ENCODE measurements at regions not wholly inside any gene's neighbourhood (a gene's known extent, or its start where the extent isn't known, plus 50 kb on each side); places are given as distances from the start of the nearest gene placed in this dataset.
A peak's percentile ranks its signal among the peaks of the same experiment; 100 is the strongest.

DNA sequence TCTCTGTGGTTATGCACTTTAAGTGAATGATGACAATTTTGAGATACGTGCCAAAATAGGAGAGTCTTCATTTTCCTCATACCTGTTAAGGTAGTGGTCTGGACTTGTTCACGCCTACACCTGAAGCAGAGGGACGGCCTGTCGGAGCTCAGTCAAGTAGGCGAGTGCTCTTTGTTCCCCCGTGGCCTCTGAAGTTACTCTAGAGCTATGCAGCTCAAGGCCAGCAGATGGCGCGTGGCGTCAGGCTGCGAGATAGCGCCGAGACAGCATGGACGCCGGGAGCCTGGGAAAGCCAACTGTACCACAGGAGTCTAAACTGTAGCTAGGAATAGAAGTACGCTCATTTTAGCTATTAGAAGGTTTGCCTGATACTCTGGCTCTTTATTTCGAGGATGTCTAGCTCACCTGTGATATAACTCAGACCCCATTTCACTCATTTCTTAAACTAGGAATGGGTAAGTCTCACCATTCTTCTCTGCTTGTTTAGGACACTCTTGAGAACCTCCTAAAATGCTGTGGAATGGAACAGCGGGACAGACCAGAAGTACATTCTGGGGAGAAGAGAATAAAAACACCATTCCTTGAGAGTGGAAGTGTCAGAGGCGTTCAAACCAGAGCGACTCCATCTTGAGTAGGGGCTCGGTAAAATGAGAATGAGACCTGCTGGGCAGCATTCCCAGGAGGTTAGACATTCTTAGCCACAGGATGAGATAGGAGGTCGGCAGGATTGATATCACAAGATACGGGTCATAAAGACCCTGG is 267.4 kb upstream of the HMGA2 start:
- Mint-ChIP-seq H3K27me3 (ENCODE audit: low read depth) (peaks cover 4% of the 10 kb centered on the region), H3K36me3 (ENCODE audit: low read depth) (peaks cover 15% of the 10 kb centered on the region), H3K27ac (peak overlapping the region in 2 of 3 experiments; percentile 27 to 72), H3K4me3 (no peak overlapping the region), H3K4me1 (peaks cover 19% of the 10 kb centered on the region), H3K9me3 (peaks cover 14% of the 10 kb centered on the region)
- TF ChIP-seq, protein P1, sequence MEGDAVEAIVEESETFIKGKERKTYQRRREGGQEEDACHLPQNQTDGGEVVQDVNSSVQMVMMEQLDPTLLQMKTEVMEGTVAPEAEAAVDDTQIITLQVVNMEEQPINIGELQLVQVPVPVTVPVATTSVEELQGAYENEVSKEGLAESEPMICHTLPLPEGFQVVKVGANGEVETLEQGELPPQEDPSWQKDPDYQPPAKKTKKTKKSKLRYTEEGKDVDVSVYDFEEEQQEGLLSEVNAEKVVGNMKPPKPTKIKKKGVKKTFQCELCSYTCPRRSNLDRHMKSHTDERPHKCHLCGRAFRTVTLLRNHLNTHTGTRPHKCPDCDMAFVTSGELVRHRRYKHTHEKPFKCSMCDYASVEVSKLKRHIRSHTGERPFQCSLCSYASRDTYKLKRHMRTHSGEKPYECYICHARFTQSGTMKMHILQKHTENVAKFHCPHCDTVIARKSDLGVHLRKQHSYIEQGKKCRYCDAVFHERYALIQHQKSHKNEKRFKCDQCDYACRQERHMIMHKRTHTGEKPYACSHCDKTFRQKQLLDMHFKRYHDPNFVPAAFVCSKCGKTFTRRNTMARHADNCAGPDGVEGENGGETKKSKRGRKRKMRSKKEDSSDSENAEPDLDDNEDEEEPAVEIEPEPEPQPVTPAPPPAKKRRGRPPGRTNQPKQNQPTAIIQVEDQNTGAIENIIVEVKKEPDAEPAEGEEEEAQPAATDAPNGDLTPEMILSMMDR (IDR thresholded peaks at IDR 0.05; ENCODE audit: unreplicated experiment in 3 of 3) = peak; percentile 89 to 93 (median 93)

DNA sequence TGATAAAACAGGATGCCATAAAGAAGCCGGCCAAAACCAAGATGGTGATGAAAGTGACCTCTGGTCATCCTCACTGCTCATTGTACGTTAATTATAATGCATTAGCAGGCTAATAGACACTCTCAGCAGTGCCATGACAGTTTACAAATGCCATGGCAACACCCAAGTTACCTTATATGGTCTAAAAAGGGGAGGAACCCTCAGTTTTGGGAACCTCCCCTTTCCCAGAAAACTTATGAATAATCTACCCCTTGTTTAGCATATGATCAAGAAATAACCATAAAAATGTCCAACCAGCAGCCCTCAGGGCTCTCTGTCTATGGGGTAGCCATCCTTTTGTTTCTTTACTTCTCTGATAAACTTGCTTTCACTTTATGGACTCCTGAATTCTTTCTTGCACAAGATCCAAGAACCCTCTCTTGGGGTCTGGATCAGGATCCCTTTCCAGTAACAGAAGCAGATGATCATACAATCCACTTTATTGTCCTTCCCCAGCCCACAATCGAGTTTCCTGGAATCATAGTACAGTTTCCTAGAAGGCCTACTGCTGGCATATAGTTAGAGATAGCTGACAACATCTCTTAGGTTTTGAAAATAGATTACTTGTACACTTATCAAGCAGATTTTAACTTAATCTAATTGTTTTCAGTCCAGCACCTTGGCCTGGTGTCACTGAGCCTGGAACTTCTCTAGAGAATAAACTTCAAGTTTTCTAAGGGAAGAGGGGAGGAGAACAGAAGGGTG is 266.7 kb upstream of the HMGA2 start:
- H3K4me1 Mint-ChIP-seq = peaks cover 19% of the 10 kb centered on the region
- peaks cover 15% of the 10 kb centered on the region for H3K36me3 Mint-ChIP-seq (ENCODE audit: low read depth)
- TF ChIP-seq, protein P1 (IDR thresholded peaks at IDR 0.05; ENCODE audit: unreplicated experiment in 3 of 3) = no peak
- H3K27me3 Mint-ChIP-seq (ENCODE audit: low read depth) = peaks cover 4% of the 10 kb centered on the region
- H3K4me3 Mint-ChIP-seq = no peak overlapping the region
- peak overlapping the region in 1 of 3 experiments; percentile 23 for H3K27ac Mint-ChIP-seq
- H3K9me3 Mint-ChIP-seq = peaks cover 14% of the 10 kb centered on the region

DNA sequence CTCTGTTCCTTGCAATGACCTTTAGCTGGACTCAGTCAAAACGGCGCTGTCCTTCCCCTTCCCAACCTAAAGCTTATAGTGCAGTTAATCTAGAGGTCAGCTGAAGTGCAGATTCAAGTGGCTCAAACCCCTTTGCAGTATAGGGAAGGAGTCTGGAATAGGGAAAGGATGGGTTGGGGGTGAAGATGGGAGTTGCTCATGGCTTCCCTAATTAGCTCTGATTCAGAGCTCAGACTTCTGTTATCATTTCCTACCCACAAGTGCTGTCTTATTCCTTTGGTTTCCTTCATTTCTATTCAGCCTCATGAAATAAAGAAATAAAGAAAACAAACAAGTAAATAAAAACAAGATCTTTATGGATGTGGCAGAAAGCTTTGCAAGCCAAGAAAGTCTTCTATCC is 264.0 kb upstream of the HMGA2 start:
- peaks cover 15% of the 10 kb centered on the region for H3K36me3 Mint-ChIP-seq (ENCODE audit: low read depth)
- TF ChIP-seq, protein P1 (IDR thresholded peaks at IDR 0.05; ENCODE audit: unreplicated experiment in 3 of 3) = no peak
- H3K27me3 Mint-ChIP-seq (ENCODE audit: low read depth) = peaks cover 4% of the 10 kb centered on the region
- peaks cover 27% of the 10 kb centered on the region for H3K4me1 Mint-ChIP-seq
- no peak overlapping the region for H3K4me3 Mint-ChIP-seq
- peak overlapping the region in 1 of 3 experiments; percentile 63 for H3K27ac Mint-ChIP-seq
- H3K9me3 Mint-ChIP-seq = peaks cover 12% of the 10 kb centered on the region

DNA sequence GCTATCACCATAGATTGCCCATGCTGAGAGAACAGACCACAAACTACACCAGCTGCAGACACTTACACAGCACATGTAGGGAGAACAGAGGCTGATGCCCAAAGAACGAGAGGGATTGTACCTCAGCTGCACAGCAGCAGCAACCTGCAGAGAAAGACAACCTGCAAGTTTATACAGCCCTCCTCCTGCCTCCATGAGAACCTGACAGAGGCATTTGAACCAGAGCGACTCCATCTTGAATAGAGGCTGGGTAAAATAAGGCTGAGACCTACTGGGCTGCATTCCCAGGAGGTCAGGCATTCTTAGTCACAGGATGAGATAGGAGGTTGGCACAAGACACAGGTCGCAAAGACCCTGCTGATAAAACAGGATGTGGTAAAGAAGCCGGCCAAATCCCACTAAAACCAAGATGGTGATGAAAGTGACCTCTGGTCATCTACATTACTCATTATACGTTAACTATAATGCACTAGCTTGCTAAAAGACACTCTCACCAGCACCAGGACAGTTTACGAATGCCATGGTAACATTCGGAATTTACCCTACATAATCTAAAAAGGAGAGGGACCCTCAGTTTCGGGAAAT is 262.4 kb upstream of the HMGA2 start:
- TF ChIP-seq, protein P1 (IDR thresholded peaks at IDR 0.05; ENCODE audit: unreplicated experiment in 3 of 3) = no peak
- Mint-ChIP-seq H3K9me3 (peaks cover under 1% of the 10 kb centered on the region), H3K27me3 (ENCODE audit: low read depth) (no peaks in the 10 kb centered on the region), H3K36me3 (ENCODE audit: low read depth) (no peaks in the 10 kb centered on the region), H3K27ac (no peak overlapping the region), H3K4me1 (peaks cover 36% of the 10 kb centered on the region), H3K4me3 (no peak overlapping the region)

DNA sequence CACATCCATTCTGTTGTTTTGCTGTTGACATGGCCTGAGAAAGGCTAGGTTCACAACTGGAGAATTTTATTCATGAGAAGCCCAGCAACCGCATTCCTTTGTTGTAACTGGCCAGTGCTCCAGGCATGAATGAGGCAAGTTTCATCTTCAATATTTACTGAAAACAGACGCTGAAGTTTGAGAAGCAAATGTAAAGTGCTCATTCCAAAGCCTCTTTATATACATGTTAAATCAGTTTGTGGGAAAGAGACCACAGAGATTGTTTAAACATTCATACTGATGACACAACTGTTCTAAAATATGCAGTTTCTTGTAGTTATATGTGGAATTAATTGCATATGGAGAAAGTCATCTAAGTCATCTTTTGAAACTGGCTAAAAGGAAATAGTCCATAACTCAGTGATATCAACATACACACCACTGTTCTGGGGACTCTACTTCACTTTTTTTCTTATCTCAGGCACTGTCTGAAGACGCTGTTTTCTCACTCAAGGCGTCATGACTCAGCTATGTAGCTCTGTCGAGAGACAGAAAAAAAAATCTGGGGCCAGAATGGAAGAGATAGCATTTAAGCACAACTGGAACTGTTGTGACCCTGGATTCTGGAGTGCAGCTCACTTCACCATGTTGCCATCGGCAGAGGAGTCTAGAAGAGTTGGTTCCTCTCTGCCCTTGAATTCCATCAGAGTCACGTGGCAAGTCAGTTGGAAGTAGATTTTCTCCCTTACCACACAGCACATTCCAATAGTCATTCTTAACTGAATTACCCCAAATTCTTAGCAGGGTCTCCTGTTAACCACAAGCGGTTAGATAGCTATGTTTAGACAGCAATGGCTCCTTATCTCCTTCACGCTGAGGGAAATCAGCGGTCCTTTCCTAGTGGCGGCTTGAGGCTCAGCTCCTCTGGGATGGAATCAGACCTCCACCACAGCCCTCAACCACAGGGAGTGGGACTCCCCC is 258.4 kb upstream of the HMGA2 start:
- Mint-ChIP-seq H3K4me1 (peaks cover 32% of the 10 kb centered on the region), H3K36me3 (ENCODE audit: low read depth) (no peaks in the 10 kb centered on the region), H3K27ac (peak overlapping the region; percentile 57 to 91 (median 77)), H3K9me3 (peaks cover 5% of the 10 kb centered on the region), H3K4me3 (peak overlapping the region in 2 of 3 experiments; percentile 4 to 33), H3K27me3 (ENCODE audit: low read depth) (no peaks in the 10 kb centered on the region)
- TF ChIP-seq, protein P1 (IDR thresholded peaks at IDR 0.05; ENCODE audit: unreplicated experiment in 3 of 3) = no peak

All from nephron (organoid).